HCT116 (cell line): ENCODE measurements at regions not wholly inside any gene's neighbourhood (a gene's known extent, or its start where the extent isn't known, plus 50 kb on each side); places are given as distances from the start of the nearest gene placed in this dataset.

Experiments used
- ATAC-seq: fragments of 200-7000 bp; cut with Tn5 transposase; 2 replicates; pipeline ENCODE4 v1.9.1; 2020; ENCODE audit warnings: mild to moderate bottlenecking, moderate library complexity
- BruUV-seq: library from RNA; stranded (reverse); fragments of 400-500 nt; replicated peaks from 2 replicates; lab custom pipeline; 2021; lab: Mats Ljungman, UMichigan
- CTCF ChIA-PET: fragments of 300-600 bp; sonication (Branson Sonifier 250); formaldehyde crosslinking; loops from one replicate; lab custom pipeline; 2021; ENCODE audit warnings: antibody characterized with exemption; lab: Charles Lee
- POLR2A ChIA-PET: fragments of 300-600, 350-600 bp; sonication (Branson Sonifier 250); formaldehyde crosslinking; loops from one replicate; lab custom pipeline; 2021; ENCODE audit warnings: antibody characterized with exemption; lab: Charles Lee
- RAD21 ChIA-PET, 2 experiments: fragments of 300-600 bp; sonication (Branson Sonifier 250); formaldehyde crosslinking; loops; one replicate each; lab custom pipeline; 2023; ENCODE audit warnings: low total read pairs in 2 of 2; ENCODE audit not compliant: uncharacterized antibody in 2 of 2, unreplicated experiment in 2 of 2, low non-redundant PET in 1 of 2; lab: Charles Lee
- DNase-seq: peaks from one replicate; pipeline ENCODE4 v3.0.0-alpha.2; 2010; ENCODE audit warnings: low read depth, low spot score
- H2AFZ ChIP-seq: fragments of 200-600 bp; shearing (Covaris generic), sonication (generic); 2 replicates; pipeline ENCODE4 v1.6.1; 2017; ENCODE audit warnings: low read depth, mixed run types, mixed read lengths, antibody characterized with exemption, low read length; ENCODE audit not compliant: poor library complexity, severe bottlenecking
- H3K27ac ChIP-seq: 2 replicates; pipeline ENCODE4 v1.5.1; 2012; ENCODE audit warnings: low read depth, low read length
- H3K27me3 ChIP-seq: fragments of 200-600 bp; sonication (generic); 2 replicates; pipeline ENCODE4 v1.6.1; 2016; ENCODE audit warnings: mixed run types, low read length, mixed read lengths; ENCODE audit not compliant: insufficient read depth
- H3K36me3 ChIP-seq, 2 experiments: fragments of 200-500 bp in 1 of 2; fragments of 200-600 bp in 1 of 2; sonication (Bioruptor generic) in 1 of 2; sonication (generic) in 1 of 2; 2 replicates each; pipeline versions ENCODE4 v1.5.1 to v1.6.1; 2014 to 2016; ENCODE audit warnings: low read length in 2 of 2, inconsistent platforms in 1 of 2, mixed read lengths in 1 of 2, mixed run types in 1 of 2; ENCODE audit not compliant: insufficient read depth in 2 of 2, control insufficient read depth in 1 of 2
- H3K4me1 ChIP-seq, 2 experiments: fragments of 200-600 bp in 1 of 2; sonication (generic) in 1 of 2; 2 replicates each; pipeline versions ENCODE4 v1.5.1 to v1.6.1; 2012 to 2017; ENCODE audit warnings: low read length in 2 of 2, inconsistent platforms in 1 of 2, mild to moderate bottlenecking in 1 of 2, mixed read lengths in 1 of 2, mixed run types in 1 of 2, moderate library complexity in 1 of 2; ENCODE audit not compliant: insufficient read depth in 2 of 2, control insufficient read depth in 1 of 2
- H3K4me2 ChIP-seq: fragments of 200-600 bp; sonication (generic); 2 replicates; pipeline ENCODE4 v1.6.1; 2017; ENCODE audit warnings: mixed run types, low read length, mixed read lengths
- H3K4me3 ChIP-seq, 2 experiments: fragments of 200-600 bp in 1 of 2; sonication (generic) in 1 of 2; replicated peaks in 1 of 2; 2 replicates each; pipeline ENCODE4 v1.5.1; 2011 to 2016; ENCODE audit warnings: low read length in 2 of 2, control low read depth in 1 of 2, low read depth in 1 of 2, mild to moderate bottlenecking in 1 of 2, mixed read lengths in 1 of 2, mixed run types in 1 of 2
- H3K79me2 ChIP-seq: fragments of 200-600 bp; sonication (generic); 2 replicates; pipeline ENCODE4 v1.6.1; 2017; ENCODE audit warnings: mild to moderate bottlenecking, mixed run types, low read length, moderate library complexity, mixed read lengths; ENCODE audit not compliant: insufficient read depth
- H3K9ac ChIP-seq: fragments of 200-600 bp; sonication (generic); 2 replicates; pipeline ENCODE4 v1.6.1; 2016; ENCODE audit warnings: low read length, mixed read lengths
- H3K9me2 ChIP-seq: fragments of 200-600 bp; sonication (generic), shearing (Covaris generic); 2 replicates; pipeline ENCODE4 v1.6.1; 2017; ENCODE audit warnings: mixed run types, mild to moderate bottlenecking, moderate library complexity; ENCODE audit not compliant: insufficient read depth
- H3K9me3 ChIP-seq, 2 experiments: fragments of 200-500 bp in 1 of 2; fragments of 200-600 bp in 1 of 2; sonication (Bioruptor generic) in 1 of 2; sonication (generic) in 1 of 2; 2 replicates each; pipeline ENCODE4 v1.6.1; 2014 to 2017; ENCODE audit warnings: low read length in 2 of 2, mixed read lengths in 2 of 2, inconsistent platforms in 1 of 2, low read depth in 1 of 2, mild to moderate bottlenecking in 1 of 2, mixed run types in 1 of 2, moderate library complexity in 1 of 2; ENCODE audit not compliant: control insufficient read depth in 1 of 2, insufficient read depth in 1 of 2
- H4K20me1 ChIP-seq: fragments of 200-600 bp; sonication (generic), shearing (Covaris generic); 2 replicates; pipeline ENCODE4 v1.6.1; 2017; ENCODE audit warnings: mixed run types, mild to moderate bottlenecking, moderate library complexity; ENCODE audit not compliant: insufficient read depth
- CTCF ChIP-seq, 3 experiments: fragments of 200-600 bp in 1 of 3; sonication (generic) in 1 of 3; IDR thresholded peaks in 2 of 3; conservative IDR thresholded peaks in 1 of 3; 2 replicates each; pipeline ENCODE4 v1.5.1; 2012 to 2017; ENCODE audit warnings: low read depth in 2 of 3, low read length in 2 of 3, antibody characterized with exemption in 1 of 3, borderline replicate concordance in 1 of 3, control low read depth in 1 of 3, mild to moderate bottlenecking in 1 of 3, mixed read lengths in 1 of 3, mixed run types in 1 of 3, moderate library complexity in 1 of 3; ENCODE audit not compliant: insufficient read depth in 1 of 3
- ELF1 ChIP-seq: IDR thresholded peaks from 2 replicates; pipeline ENCODE4 v1.6.1; 2012; ENCODE audit warnings: low read depth, borderline replicate concordance
- EZH2 ChIP-seq: fragments of 200-600 bp; sonication (generic); IDR thresholded peaks from 2 replicates; pipeline ENCODE4 v1.6.1; 2017; ENCODE audit warnings: antibody characterized with exemption, mixed run types
- EZH2phosphoT487 ChIP-seq: fragments of 200-600 bp; IDR thresholded peaks from 2 replicates; pipeline ENCODE4 v1.6.1; 2018; ENCODE audit warnings: antibody characterized with exemption, borderline replicate concordance
- FOSL1 ChIP-seq: IDR thresholded peaks from 2 replicates; pipeline ENCODE4 v1.6.1; 2012; ENCODE audit warnings: low read depth
- MAX ChIP-seq: IDR thresholded peaks from 2 replicates; pipeline ENCODE4 v1.6.1; 2012
- POLR2A ChIP-seq: IDR thresholded peaks from 2 replicates; pipeline ENCODE4 v1.7.0; 2011; ENCODE audit warnings: borderline replicate concordance; ENCODE audit not compliant: insufficient read depth, insufficient read length; ENCODE audit errors: extremely low read depth
- POLR2AphosphoS5 ChIP-seq: IDR thresholded peaks from 2 replicates; pipeline ENCODE4 v1.6.1; 2011; ENCODE audit warnings: mild to moderate bottlenecking, low read depth, low read length, moderate library complexity
- RAD21 ChIP-seq: IDR thresholded peaks from 2 replicates; pipeline ENCODE4 v1.6.1; 2012; ENCODE audit warnings: low read depth, mild to moderate bottlenecking
- REST ChIP-seq: IDR thresholded peaks from 2 replicates; pipeline ENCODE4 v1.6.1; 2012; ENCODE audit warnings: low read depth
- SIN3A ChIP-seq: IDR thresholded peaks from 2 replicates; pipeline ENCODE4 v1.6.1; 2012; ENCODE audit warnings: low read depth
- SRF ChIP-seq: IDR thresholded peaks from 2 replicates; pipeline ENCODE4 v1.6.1; 2012; ENCODE audit warnings: low read depth
- YY1 ChIP-seq: IDR thresholded peaks from 2 replicates; pipeline ENCODE4 v1.6.1; 2011; ENCODE audit warnings: low read length, low read depth, moderate library complexity, mild to moderate bottlenecking; ENCODE audit not compliant: insufficient replicate concordance; ENCODE audit errors: extremely low read depth
- ZFX ChIP-seq: fragments of 450-650 bp; IDR thresholded peaks from 2 replicates; pipeline ENCODE4 v1.6.1; 2017
- intact Hi-C: fragments of 100-400 bp; cut with micrococcal nuclease; formaldehyde crosslinking; loops from 2 replicates; pipeline ENCODE4 v1.10.0; 2022

GRCh38 chr21:27562303-27562702 lies 595.4 kb upstream of the ADAMTS5 start (continued):
- TF ChIP-seq MAX (no peak), EZH2 (no peak), RAD21 (no peak)

GRCh38 chr21:27561116-27561515 lies 594.2 kb upstream of the ADAMTS5 start:
- H3K9me3 ChIP-seq: peaks cover 6 to 17% of the 10 kb centered on the region in 2 experiments; a peak in 2 of 4 replicates
- H3K9me2 ChIP-seq: no peaks in the 10 kb centered on the region
- H3K4me3 ChIP-seq: no peak overlapping the region
- H4K20me1 ChIP-seq: no peaks in the 10 kb centered on the region
- no peaks in the 10 kb centered on the region for H3K27me3 ChIP-seq
- no TSS peak for BruUV-seq
- ChIA-PET RAD21 (no interaction called here), CTCF (no interaction called here), POLR2A (no interaction called here)
- ATAC-seq (no peak), DNase-seq (no peak)
- intact Hi-C loops: no loop called here
- H3K36me3 ChIP-seq: no peaks in the 10 kb centered on the region
- no peak overlapping the region for H2AFZ ChIP-seq
- H3K79me2 ChIP-seq: no peaks in the 10 kb centered on the region
- H3K9ac ChIP-seq: no peak overlapping the region
- TF ChIP-seq ELF1: no peak
- TF ChIP-seq SRF: no peak
- no peak for TF ChIP-seq EZH2phosphoT487
- TF ChIP-seq FOSL1: no peak
- TF ChIP-seq ZFX: no peak
- TF ChIP-seq SIN3A: no peak
- H3K27ac ChIP-seq: no peak overlapping the region
- no peak overlapping the region for H3K4me2 ChIP-seq
- no peaks in the 10 kb centered on the region for H3K4me1 ChIP-seq

GRCh38 chr21:27557356-27557755 lies 590.5 kb upstream of the ADAMTS5 start:
- POLR2A ChIA-PET: no interaction called here
- CTCF ChIA-PET: no interaction called here
- no TSS peak for BruUV-seq
- TF ChIP-seq POLR2A (no peak), FOSL1 (no peak), MAX (no peak), POLR2AphosphoS5 (no peak), SIN3A (no peak), YY1 (no peak), CTCF (IDR thresholded peaks at IDR 0.05 in 2 of 3, conservative IDR thresholded peaks at IDR 0.05 in 1 of 3; ENCODE audit: borderline replicate concordance in 1 of 3, insufficient read depth in 1 of 3, low read depth in 2 of 3, low read length in 2 of 3) (no peak), ZFX (no peak), REST (no peak)

More at GRCh38 chr21:27557356-27557755, 590.5 kb upstream of the ADAMTS5 start:
- no peaks in the 10 kb centered on the region for H4K20me1 ChIP-seq
- RAD21 ChIA-PET: no interaction called here
- H3K79me2 ChIP-seq: no peaks in the 10 kb centered on the region
- H3K4me2 ChIP-seq: no peak overlapping the region
- H3K36me3 ChIP-seq: no peaks in the 10 kb centered on the region
- no peaks in the 10 kb centered on the region for H3K27me3 ChIP-seq
- no peak overlapping the region for H3K9ac ChIP-seq
- no peaks in the 10 kb centered on the region for H3K4me1 ChIP-seq
- no peak overlapping the region for H3K27ac ChIP-seq
- no peak for DNase-seq
- ATAC-seq: no peak
- no peak overlapping the region for H3K4me3 ChIP-seq
- intact Hi-C loops: no loop called here
- H2AFZ ChIP-seq: no peak overlapping the region
- H3K9me3 ChIP-seq: peaks cover 8 to 14% of the 10 kb centered on the region in 2 experiments; a peak in 2 of 4 replicates
- no peaks in the 10 kb centered on the region for H3K9me2 ChIP-seq
